ENCODE measurements at regions not wholly inside any gene's neighbourhood (a gene's known extent, or its start where the extent isn't known, plus 50 kb on each side); places are given as distances from the start of the nearest gene placed in this dataset.

DNA sequence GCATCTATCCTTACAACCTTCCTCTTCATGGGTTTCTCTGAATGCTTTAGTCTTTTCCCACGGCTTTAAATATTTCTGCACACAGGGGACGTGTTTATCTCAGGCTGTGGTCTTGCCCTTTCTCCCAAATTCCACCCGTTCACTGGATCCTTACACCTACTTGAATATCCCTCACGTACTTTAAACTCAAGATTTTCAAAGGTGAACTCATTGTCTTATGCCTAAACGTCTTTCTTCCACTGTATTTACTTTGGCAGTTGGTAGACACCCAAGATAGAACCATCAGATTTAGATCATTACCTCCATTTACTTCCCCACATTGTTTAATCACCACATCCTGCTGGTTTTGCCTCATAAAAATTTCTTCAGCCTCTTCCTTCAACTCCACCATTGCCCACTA is 269.2 kb downstream of the CBLL2 start:
- TF ChIP-seq POLR2A (IDR thresholded peaks at IDR 0.05) (no peak), EP300 (IDR thresholded peaks at IDR 0.05) (no peak)
- TF ChIP-seq, protein P1, sequence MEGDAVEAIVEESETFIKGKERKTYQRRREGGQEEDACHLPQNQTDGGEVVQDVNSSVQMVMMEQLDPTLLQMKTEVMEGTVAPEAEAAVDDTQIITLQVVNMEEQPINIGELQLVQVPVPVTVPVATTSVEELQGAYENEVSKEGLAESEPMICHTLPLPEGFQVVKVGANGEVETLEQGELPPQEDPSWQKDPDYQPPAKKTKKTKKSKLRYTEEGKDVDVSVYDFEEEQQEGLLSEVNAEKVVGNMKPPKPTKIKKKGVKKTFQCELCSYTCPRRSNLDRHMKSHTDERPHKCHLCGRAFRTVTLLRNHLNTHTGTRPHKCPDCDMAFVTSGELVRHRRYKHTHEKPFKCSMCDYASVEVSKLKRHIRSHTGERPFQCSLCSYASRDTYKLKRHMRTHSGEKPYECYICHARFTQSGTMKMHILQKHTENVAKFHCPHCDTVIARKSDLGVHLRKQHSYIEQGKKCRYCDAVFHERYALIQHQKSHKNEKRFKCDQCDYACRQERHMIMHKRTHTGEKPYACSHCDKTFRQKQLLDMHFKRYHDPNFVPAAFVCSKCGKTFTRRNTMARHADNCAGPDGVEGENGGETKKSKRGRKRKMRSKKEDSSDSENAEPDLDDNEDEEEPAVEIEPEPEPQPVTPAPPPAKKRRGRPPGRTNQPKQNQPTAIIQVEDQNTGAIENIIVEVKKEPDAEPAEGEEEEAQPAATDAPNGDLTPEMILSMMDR (IDR thresholded peaks at IDR 0.05) = no peak
